ENCODE measurements at regions not wholly inside any gene's neighbourhood (a gene's known extent, or its start where the extent isn't known, plus 50 kb on each side); places are given as distances from the start of the nearest gene placed in this dataset.
A peak's percentile ranks its signal among the peaks of the same experiment; 100 is the strongest.
"Not testable (repeated sequence)": the region's sequence is repeated elsewhere in the genome, so short reads cannot be mapped to it uniquely, and the experiment has no call there.

- DNase-seq, result peak in 1 of 5 donors; percentile 4
These were observed 144.2 kb upstream of the VSTM2A start for GRCh38 chr7:54397836-54398612.

GRCh38 chr7:54398863-54399262, 143.3 kb upstream of the VSTM2A start:
- no peak for DNase-seq

GRCh38 chr7:54409917-54410316, 132.3 kb upstream of the VSTM2A start:
- no peak for DNase-seq

- no peak for DNase-seq
These were observed 125.5 kb upstream of the VSTM2A start for GRCh38 chr7:54416678-54417077.

- DNase-seq, result no peak
These were observed 123.0 kb upstream of the VSTM2A start for GRCh38 chr7:54419209-54419608.

- no peak for DNase-seq
These were observed 115.8 kb upstream of the VSTM2A start for GRCh38 chr7:54426406-54426805.

GRCh38 chr7:54429111-54429510, 113.1 kb upstream of the VSTM2A start:
- no peak for DNase-seq

- DNase-seq, result no peak
These were observed 102.8 kb upstream of the VSTM2A start for GRCh38 chr7:54439391-54439790.

GRCh38 chr7:54444046-54444686, 98.0 kb upstream of the VSTM2A start:
- DNase-seq, result not testable (repeated sequence)

- not testable (repeated sequence) for DNase-seq
These were observed 89.0 kb upstream of the VSTM2A start for GRCh38 chr7:54453168-54453567.

GRCh38 chr7:54454700-54455099, 87.5 kb upstream of the VSTM2A start:
- not testable (repeated sequence) for DNase-seq

- DNase-seq, result no peak
These were observed 77.1 kb upstream of the VSTM2A start for GRCh38 chr7:54465095-54465494.

- no peak for DNase-seq
These were observed 72.4 kb upstream of the VSTM2A start for GRCh38 chr7:54469740-54470139.

GRCh38 chr7:54476609-54477008, 65.6 kb upstream of the VSTM2A start:
- no peak for DNase-seq

GRCh38 chr7:54477083-54477482, 65.1 kb upstream of the VSTM2A start:
- DNase-seq, result no peak

- DNase-seq, result no peak
These were observed 58.7 kb upstream of the VSTM2A start for GRCh38 chr7:54483523-54483922.

- DNase-seq, result no peak
These were observed 57.1 kb upstream of the VSTM2A start for GRCh38 chr7:54485044-54485443.
